HepG2 (cell line): ENCODE measurements at regions not wholly inside any gene's neighbourhood (a gene's known extent, or its start where the extent isn't known, plus 50 kb on each side); places are given as distances from the start of the nearest gene placed in this dataset.

ENCODE experiments used
- ATAC-seq: fragments of 200-7000 bp; cut with Tn5 transposase; 3 replicates; pipeline ENCODE4 v1.9.1; 2020; ENCODE audit warnings: mild to moderate bottlenecking, moderate library complexity
- BruUV-seq: library from RNA; stranded (reverse); fragments of 400-500 nt; replicated peaks from 2 replicates; lab custom pipeline; 2021; lab: Mats Ljungman, UMichigan
- CTCF ChIA-PET: fragments of 300-600 bp; formaldehyde crosslinking; extraction: SDS; loops from one replicate; lab custom pipeline; 2021; ENCODE audit warnings: low total read pairs, inconsistent platforms, low intra/inter-chr PET ratio; lab: Yijun Ruan, JAX
- POLR2A ChIA-PET: fragments of 350-600 bp; sonication (Branson Sonifier 250); formaldehyde crosslinking; loops from one replicate; lab custom pipeline; 2020; ENCODE audit warnings: antibody characterized with exemption, inconsistent platforms; lab: Yijun Ruan, JAX
- DNase-seq: peaks from one replicate; pipeline ENCODE4 v3.0.0-alpha.2; 2015; ENCODE audit warnings: low spot score
- FAIRE-seq: peaks from 3 replicates; lab custom pipeline; 2011; peaks lifted over from hg19 to GRCh38; lab: Jason Lieb, UNC
- H2AFZ ChIP-seq: one replicate; pipeline ENCODE4 v1.6.1; 2011; ENCODE audit warnings: low read length, inconsistent platforms
- H3K27ac ChIP-seq: fragments of 300-600 bp; 3 replicates; pipeline ENCODE4 v1.8.0; 2011; ENCODE audit warnings: mixed run types, mild to moderate bottlenecking, mixed read lengths, low read length, inconsistent platforms; ENCODE audit not compliant: insufficient read depth; ENCODE audit errors: extremely low read length
- H3K27me3 ChIP-seq, 2 experiments: fragments of 200-600 bp in 1 of 2; 2 replicates in 1 of 2; 3 replicates in 1 of 2; pipeline versions ENCODE4 v1.6.0 to v1.8.0; 2011; ENCODE audit warnings: low read length in 2 of 2, mild to moderate bottlenecking in 2 of 2, moderate library complexity in 2 of 2, inconsistent platforms in 1 of 2; ENCODE audit not compliant: insufficient read depth in 2 of 2, control insufficient read depth in 1 of 2
- H3K36me3 ChIP-seq, 2 experiments: fragments of 200-600 bp in 1 of 2; replicated peaks in 1 of 2; 2 replicates in 1 of 2; 3 replicates in 1 of 2; pipeline versions ENCODE4 v1.5.1 to v1.8.0; 2011; ENCODE audit warnings: low read length in 2 of 2, inconsistent platforms in 1 of 2; ENCODE audit not compliant: insufficient read depth in 2 of 2, control insufficient read depth in 1 of 2
- H3K4me1 ChIP-seq: 2 replicates; pipeline ENCODE4 v1.5.1; 2012; ENCODE audit warnings: low read length, inconsistent platforms; ENCODE audit not compliant: insufficient read depth
- H3K4me2 ChIP-seq: 2 replicates; pipeline ENCODE4 v1.6.0; 2011; ENCODE audit warnings: low read depth, low read length, inconsistent platforms
- H3K4me3 ChIP-seq, 3 experiments: fragments of 200-600 bp in 1 of 3; sonication (generic), shearing (Covaris generic) in 1 of 3; replicated peaks in 1 of 3; 2 replicates each; pipeline ENCODE4 v1.5.1; 2011 to 2016; ENCODE audit warnings: low read length in 3 of 3, inconsistent platforms in 2 of 3, low read depth in 2 of 3, mild to moderate bottlenecking in 2 of 3, control low read depth in 1 of 3, mixed read lengths in 1 of 3; ENCODE audit not compliant: insufficient read depth in 1 of 3
- H3K79me2 ChIP-seq: one replicate; pipeline ENCODE4 v1.6.1; 2011; ENCODE audit warnings: low read length, inconsistent platforms; ENCODE audit not compliant: insufficient read depth
- H3K9ac ChIP-seq: 2 replicates; pipeline ENCODE4 v1.6.0; 2011; ENCODE audit warnings: mild to moderate bottlenecking, low read depth, low read length, inconsistent platforms; ENCODE audit not compliant: insufficient read depth
- H3K9me3 ChIP-seq: 2 replicates; pipeline ENCODE4 v1.5.1; 2012; ENCODE audit warnings: mild to moderate bottlenecking, low read length
- H4K20me1 ChIP-seq: 2 replicates; pipeline ENCODE4 v1.6.0; 2011; ENCODE audit warnings: inconsistent platforms, mild to moderate bottlenecking, low read length, moderate library complexity; ENCODE audit not compliant: insufficient read depth
- ARNTL ChIP-seq: sonication (generic); formaldehyde crosslinking; IDR thresholded peaks from 2 replicates; pipeline ENCODE4 v1.4.0; 2020; ENCODE audit warnings: mild to moderate bottlenecking, missing genetic modification reagents
- BRD4 ChIP-seq: sonication (generic); formaldehyde crosslinking; IDR thresholded peaks from 2 replicates; pipeline ENCODE4 v1.4.0; 2020; ENCODE audit warnings: missing genetic modification reagents
- NR2F6 ChIP-seq, 2 experiments: IDR thresholded peaks; 2 replicates each; pipeline ENCODE4 v1.6.1; 2016; ENCODE audit warnings: antibody characterized with exemption in 1 of 2, mild to moderate bottlenecking in 1 of 2
- SRSF9 ChIP-seq: fragments of 200-400 bp; formaldehyde crosslinking; IDR thresholded peaks from 2 replicates; pipeline ENCODE4 v1.6.1; 2018; ENCODE audit warnings: borderline replicate concordance, mild to moderate bottlenecking, low read depth, low read length; ENCODE audit not compliant: insufficient read depth, poor library complexity, severe bottlenecking
- TBX2 ChIP-seq: sonication (generic); formaldehyde crosslinking; IDR thresholded peaks from 2 replicates; pipeline ENCODE4 v1.5.0; 2020; ENCODE audit warnings: missing genetic modification reagents, mild to moderate bottlenecking, borderline replicate concordance
- TOPORS ChIP-seq: sonication (generic); formaldehyde crosslinking; IDR thresholded peaks from 2 replicates; pipeline ENCODE4 v1.8.0; 2023; ENCODE audit warnings: mild to moderate bottlenecking, missing genetic modification reagents
- XBP1 ChIP-seq: sonication (generic); formaldehyde crosslinking; IDR thresholded peaks from 2 replicates; pipeline ENCODE4 v1.5.0; 2020; ENCODE audit warnings: missing genetic modification reagents
- ZNF773 ChIP-seq: sonication (generic); formaldehyde crosslinking; IDR thresholded peaks from 2 replicates; pipeline ENCODE4 v1.4.0; 2020; ENCODE audit warnings: missing genetic modification reagents, borderline replicate concordance
- WGBS: methylation state at CpG from one replicate; pipeline ENCODE4 v1.1.6; 2017; ENCODE audit warnings: low lambda C conversion rate; 5-methylcytosine and 5-hydroxymethylcytosine counted together
- in situ Hi-C: cut with HindIII; loops from 2 replicates; pipeline ENCODE4 v1.10.0; 2017; ENCODE audit warnings: low pct_unique_long_range_greater_than_20kb; ENCODE audit not compliant: extremely low pct_ligation_motif_present
- intact Hi-C: fragments of 100-400 bp; cut with micrococcal nuclease; formaldehyde crosslinking; loops from one replicate; pipeline ENCODE4 v1.10.0; 2022; ENCODE audit not compliant: unreplicated experiment
- TF ChIP-seq, protein P1 (sequence below): sonication (generic); formaldehyde crosslinking; IDR thresholded peaks from 2 replicates; pipeline ENCODE4 v1.4.0; 2020; ENCODE audit warnings: mild to moderate bottlenecking, missing genetic modification reagents
- TF ChIP-seq, protein P2 (sequence below): sonication (generic); formaldehyde crosslinking; IDR thresholded peaks from 2 replicates; pipeline ENCODE4 v1.4.0; 2020; ENCODE audit warnings: mild to moderate bottlenecking, missing genetic modification reagents
- TF ChIP-seq, protein P3 (sequence below): sonication (generic); formaldehyde crosslinking; IDR thresholded peaks from 2 replicates; pipeline ENCODE4 v1.4.0; 2020; ENCODE audit warnings: mild to moderate bottlenecking, low read depth, missing genetic modification reagents
- TF ChIP-seq, protein P4 (sequence below): sonication (generic); formaldehyde crosslinking; IDR thresholded peaks from 2 replicates; pipeline ENCODE4 v1.4.0; 2020; ENCODE audit warnings: missing genetic modification reagents

DNA sequence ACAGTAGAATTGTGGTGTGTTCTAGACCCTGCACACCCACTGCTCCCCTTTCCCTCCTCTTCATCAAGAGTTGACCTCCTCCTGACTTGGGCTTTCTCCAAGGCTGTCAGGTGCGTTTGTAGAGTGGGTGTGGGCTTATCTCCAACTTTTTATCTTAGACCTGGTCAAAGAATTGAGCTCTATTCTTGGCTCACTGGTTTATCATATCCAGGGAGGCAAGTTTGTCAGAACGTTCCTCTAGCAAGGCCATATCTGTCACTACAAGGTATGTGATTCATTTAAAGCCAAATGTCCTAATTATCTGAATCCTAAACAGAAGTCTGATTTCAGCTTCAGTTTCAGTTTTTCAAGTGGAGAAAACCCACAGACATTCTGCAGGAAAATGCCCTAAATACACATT is 117.1 kb upstream of the MGAT5 start:
- CTCF ChIA-PET, result no interaction called here

More for the DNA sequence above, 117.1 kb upstream of the MGAT5 start:
- no TSS peak for BruUV-seq
- ATAC-seq, result no peak
- Histone ChIP-seq H3K9me3 (no peaks in the 10 kb centered on the region), H2AFZ (no peak overlapping the region), H3K4me3 (no peak overlapping the region), H3K9ac (no peak overlapping the region), H3K79me2 (peaks cover 48% of the 10 kb centered on the region), H3K36me3 (peaks cover 2 to 4% of the 10 kb centered on the region in 2 experiments; a peak in 1 of 5 replicates), H3K4me2 (no peak overlapping the region), H3K27me3 (no peaks in the 10 kb centered on the region), H3K4me1 (peaks cover 31% of the 10 kb centered on the region), H4K20me1 (peaks cover 10% of the 10 kb centered on the region; the same call in 1 of the 2 replicates), H3K27ac (no peak overlapping the region)
- TF ChIP-seq, protein P1, sequence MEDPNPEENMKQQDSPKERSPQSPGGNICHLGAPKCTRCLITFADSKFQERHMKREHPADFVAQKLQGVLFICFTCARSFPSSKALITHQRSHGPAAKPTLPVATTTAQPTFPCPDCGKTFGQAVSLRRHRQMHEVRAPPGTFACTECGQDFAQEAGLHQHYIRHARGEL (CRISPR knock-in tag), result no peak
- TF ChIP-seq, protein P2, sequence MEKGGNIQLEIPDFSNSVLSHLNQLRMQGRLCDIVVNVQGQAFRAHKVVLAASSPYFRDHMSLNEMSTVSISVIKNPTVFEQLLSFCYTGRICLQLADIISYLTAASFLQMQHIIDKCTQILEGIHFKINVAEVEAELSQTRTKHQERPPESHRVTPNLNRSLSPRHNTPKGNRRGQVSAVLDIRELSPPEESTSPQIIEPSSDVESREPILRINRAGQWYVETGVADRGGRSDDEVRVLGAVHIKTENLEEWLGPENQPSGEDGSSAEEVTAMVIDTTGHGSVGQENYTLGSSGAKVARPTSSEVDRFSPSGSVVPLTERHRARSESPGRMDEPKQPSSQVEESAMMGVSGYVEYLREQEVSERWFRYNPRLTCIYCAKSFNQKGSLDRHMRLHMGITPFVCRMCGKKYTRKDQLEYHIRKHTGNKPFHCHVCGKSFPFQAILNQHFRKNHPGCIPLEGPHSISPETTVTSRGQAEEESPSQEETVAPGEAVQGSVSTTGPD, result no peak
- TF ChIP-seq, protein P3, sequence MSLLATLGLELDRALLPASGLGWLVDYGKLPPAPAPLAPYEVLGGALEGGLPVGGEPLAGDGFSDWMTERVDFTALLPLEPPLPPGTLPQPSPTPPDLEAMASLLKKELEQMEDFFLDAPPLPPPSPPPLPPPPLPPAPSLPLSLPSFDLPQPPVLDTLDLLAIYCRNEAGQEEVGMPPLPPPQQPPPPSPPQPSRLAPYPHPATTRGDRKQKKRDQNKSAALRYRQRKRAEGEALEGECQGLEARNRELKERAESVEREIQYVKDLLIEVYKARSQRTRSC, result no peak
- TF ChIP-seq ARNTL (CRISPR knock-in tag), result no peak
- no peak for TF ChIP-seq BRD4
- TF ChIP-seq SRSF9, result no peak
- TF ChIP-seq, protein P4, sequence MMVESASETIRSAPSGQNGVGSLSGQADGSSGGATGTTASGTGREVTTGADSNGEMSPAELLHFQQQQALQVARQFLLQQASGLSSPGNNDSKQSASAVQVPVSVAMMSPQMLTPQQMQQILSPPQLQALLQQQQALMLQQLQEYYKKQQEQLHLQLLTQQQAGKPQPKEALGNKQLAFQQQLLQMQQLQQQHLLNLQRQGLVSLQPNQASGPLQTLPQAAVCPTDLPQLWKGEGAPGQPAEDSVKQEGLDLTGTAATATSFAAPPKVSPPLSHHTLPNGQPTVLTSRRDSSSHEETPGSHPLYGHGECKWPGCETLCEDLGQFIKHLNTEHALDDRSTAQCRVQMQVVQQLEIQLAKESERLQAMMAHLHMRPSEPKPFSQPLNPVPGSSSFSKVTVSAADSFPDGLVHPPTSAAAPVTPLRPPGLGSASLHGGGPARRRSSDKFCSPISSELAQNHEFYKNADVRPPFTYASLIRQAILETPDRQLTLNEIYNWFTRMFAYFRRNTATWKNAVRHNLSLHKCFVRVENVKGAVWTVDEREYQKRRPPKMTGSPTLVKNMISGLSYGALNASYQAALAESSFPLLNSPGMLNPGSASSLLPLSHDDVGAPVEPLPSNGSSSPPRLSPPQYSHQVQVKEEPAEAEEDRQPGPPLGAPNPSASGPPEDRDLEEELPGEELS, result no peak
- TF ChIP-seq TOPORS, result no peak
- TF ChIP-seq ZNF773 (CRISPR knock-in tag), result no peak
- TF ChIP-seq NR2F6 (IDR thresholded peaks at IDR 0.05), result no peak
- TF ChIP-seq NR2F6 (CRISPR knock-in tag; IDR thresholded peaks at IDR 0.05), result no peak
- no peak for TF ChIP-seq XBP1 (CRISPR knock-in tag)
- no peak for TF ChIP-seq TBX2 (CRISPR knock-in tag)
- in situ Hi-C loops, result no loop called here
- WGBS, result 74% methylated on average over 2 of the region's 2 CpGs
- POLR2A ChIA-PET, result no interaction called here
- no peak for FAIRE-seq
- DNase-seq, result no peak
- intact Hi-C loops, result no loop called here
